Nephron (organoid): ENCODE measurements at regions not wholly inside any gene's neighbourhood (a gene's known extent, or its start where the extent isn't known, plus 50 kb on each side); places are given as distances from the start of the nearest gene placed in this dataset.

Experiments used
- H3K27ac Mint-ChIP-seq, 3 experiments: 2 replicates each; pipeline ENCODE4 v1.8.0; 2020; ENCODE audit warnings: mixed read lengths in 3 of 3, mild to moderate bottlenecking in 2 of 3, moderate library complexity in 1 of 3
- H3K27me3 Mint-ChIP-seq: 2 replicates; pipeline ENCODE4 v1.8.0; 2021; ENCODE audit warnings: low read depth, mild to moderate bottlenecking, moderate library complexity, mixed read lengths
- H3K36me3 Mint-ChIP-seq: 2 replicates; pipeline ENCODE4 v1.8.0; 2020; ENCODE audit warnings: low read depth, mixed read lengths
- H3K4me1 Mint-ChIP-seq: 2 replicates; pipeline ENCODE4 v1.8.0; 2020; ENCODE audit warnings: mixed read lengths
- H3K4me3 Mint-ChIP-seq, 3 experiments: 2 replicates each; pipeline ENCODE4 v1.8.0; 2020; ENCODE audit warnings: mild to moderate bottlenecking in 3 of 3, mixed read lengths in 3 of 3, moderate library complexity in 2 of 3
- H3K9me3 Mint-ChIP-seq: 2 replicates; pipeline ENCODE4 v1.8.0; 2020; ENCODE audit warnings: mixed read lengths
- CTCF ChIP-seq, 3 experiments: fragments of 200-600 bp; sonication (generic); IDR thresholded peaks; one replicate each; pipeline ENCODE4 v1.5.0; 2021; ENCODE audit warnings: antibody characterized with exemption in 3 of 3; ENCODE audit not compliant: unreplicated experiment in 3 of 3

- Mint-ChIP-seq H3K27ac (no peak overlapping the region), H3K27me3 (peaks cover 56% of the 10 kb centered on the region), H3K9me3 (no peaks in the 10 kb centered on the region), H3K4me1 (no peaks in the 10 kb centered on the region), H3K36me3 (no peaks in the 10 kb centered on the region), H3K4me3 (no peak overlapping the region)
- TF ChIP-seq CTCF (IDR thresholded peaks at IDR 0.05; ENCODE audit: unreplicated experiment in 3 of 3): no peak
These were observed 278.7 kb upstream of the SHH start for GRCh38 chr7:156090988-156091387.

GRCh38 chr7:156089222-156089621, 277.0 kb upstream of the SHH start:
- Mint-ChIP-seq H3K4me1 (no peaks in the 10 kb centered on the region), H3K27me3 (peaks cover 50% of the 10 kb centered on the region), H3K9me3 (no peaks in the 10 kb centered on the region), H3K27ac (no peak overlapping the region), H3K36me3 (no peaks in the 10 kb centered on the region), H3K4me3 (no peak overlapping the region)
- TF ChIP-seq CTCF (IDR thresholded peaks at IDR 0.05; ENCODE audit: unreplicated experiment in 3 of 3): no peak

- Mint-ChIP-seq H3K4me3 (no peak overlapping the region), H3K36me3 (no peaks in the 10 kb centered on the region), H3K4me1 (peaks cover under 1% of the 10 kb centered on the region), H3K9me3 (no peaks in the 10 kb centered on the region), H3K27me3 (peaks cover 39% of the 10 kb centered on the region), H3K27ac (no peak overlapping the region)
- no peak for TF ChIP-seq CTCF (IDR thresholded peaks at IDR 0.05; ENCODE audit: unreplicated experiment in 3 of 3)
These were observed 275.9 kb upstream of the SHH start for GRCh38 chr7:156088115-156088514.

- Mint-ChIP-seq H3K9me3 (no peaks in the 10 kb centered on the region), H3K27ac (no peak overlapping the region), H3K4me1 (peaks cover 5% of the 10 kb centered on the region), H3K36me3 (no peaks in the 10 kb centered on the region), H3K4me3 (no peak overlapping the region), H3K27me3 (peaks cover 30% of the 10 kb centered on the region)
- TF ChIP-seq CTCF (IDR thresholded peaks at IDR 0.05; ENCODE audit: unreplicated experiment in 3 of 3): no peak
These were observed 270.1 kb upstream of the SHH start for GRCh38 chr7:156082048-156083040.

- TF ChIP-seq CTCF (IDR thresholded peaks at IDR 0.05; ENCODE audit: unreplicated experiment in 3 of 3): no peak
- no peak overlapping the region for H3K4me3 Mint-ChIP-seq
- peaks cover 30% of the 10 kb centered on the region for H3K27me3 Mint-ChIP-seq
- H3K36me3 Mint-ChIP-seq: no peaks in the 10 kb centered on the region
- no peaks in the 10 kb centered on the region for H3K9me3 Mint-ChIP-seq
- H3K27ac Mint-ChIP-seq: no peak overlapping the region
- H3K4me1 Mint-ChIP-seq: peaks cover 5% of the 10 kb centered on the region
These were observed 268.3 kb upstream of the SHH start for GRCh38 chr7:156080596-156080995.

GRCh38 chr7:156080046-156080445, 267.8 kb upstream of the SHH start:
- TF ChIP-seq CTCF (IDR thresholded peaks at IDR 0.05; ENCODE audit: unreplicated experiment in 3 of 3): no peak
- H3K9me3 Mint-ChIP-seq: no peaks in the 10 kb centered on the region
- no peak overlapping the region for H3K27ac Mint-ChIP-seq
- peaks cover 5% of the 10 kb centered on the region for H3K4me1 Mint-ChIP-seq
- peaks cover 34% of the 10 kb centered on the region for H3K27me3 Mint-ChIP-seq
- no peaks in the 10 kb centered on the region for H3K36me3 Mint-ChIP-seq
- no peak overlapping the region for H3K4me3 Mint-ChIP-seq
